Peyer's patch (tissue), 4 donors: ENCODE measurements at regions not wholly inside any gene's neighbourhood (a gene's known extent, or its start where the extent isn't known, plus 50 kb on each side); places are given as distances from the start of the nearest gene placed in this dataset.

Experiments
- DNase-seq, 3 donors: peaks; one replicate each; pipeline ENCODE4 v3.0.0-alpha.2; 2017 to 2019
- H3K27ac ChIP-seq, 4 donors: fragments of 200-600 bp; sonication (generic); one replicate each; pipeline ENCODE4 v1.5.1; 2016 to 2019
- H3K27me3 ChIP-seq, 2 donors: fragments of 200-600 bp; sonication (generic); one replicate each; pipeline ENCODE4 v1.5.1; 2019
- H3K36me3 ChIP-seq, 3 donors: fragments of 200-600 bp; sonication (generic); one replicate each; pipeline ENCODE4 v1.5.1; 2016 to 2019
- H3K4me1 ChIP-seq, 4 donors: fragments of 200-600 bp; sonication (generic); one replicate each; pipeline ENCODE4 v1.5.1; 2016 to 2019
- H3K4me3 ChIP-seq, 4 donors: fragments of 200-600 bp; sonication (generic); 1 replicate in 3 of 4; 2 replicates in 1 of 4; pipeline ENCODE4 v1.5.1; 2016 to 2019; ENCODE audit warnings: mild to moderate bottlenecking in 1 of 4
- H3K9me3 ChIP-seq, 4 donors: fragments of 200-600 bp; sonication (generic); one replicate each; pipeline ENCODE4 v1.5.1; 2016 to 2019; ENCODE audit warnings: mild to moderate bottlenecking in 1 of 4
- CTCF ChIP-seq, 6 experiments: fragments of 450-650 bp in 4 of 6; fragments of 200-600 bp in 2 of 6; sonication (generic) in 1 of 6; IDR thresholded peaks; one replicate each; pipeline ENCODE4 v1.5.1; 2017 to 2019; ENCODE audit warnings: antibody characterized with exemption in 6 of 6, mild to moderate bottlenecking in 3 of 6, moderate library complexity in 1 of 6
- POLR2A ChIP-seq, 2 donors: fragments of 450-650 bp; IDR thresholded peaks; one replicate each; pipeline ENCODE4 v1.5.1; 2017; ENCODE audit warnings: antibody characterized with exemption in 2 of 2, mild to moderate bottlenecking in 2 of 2, moderate library complexity in 2 of 2

DNA sequence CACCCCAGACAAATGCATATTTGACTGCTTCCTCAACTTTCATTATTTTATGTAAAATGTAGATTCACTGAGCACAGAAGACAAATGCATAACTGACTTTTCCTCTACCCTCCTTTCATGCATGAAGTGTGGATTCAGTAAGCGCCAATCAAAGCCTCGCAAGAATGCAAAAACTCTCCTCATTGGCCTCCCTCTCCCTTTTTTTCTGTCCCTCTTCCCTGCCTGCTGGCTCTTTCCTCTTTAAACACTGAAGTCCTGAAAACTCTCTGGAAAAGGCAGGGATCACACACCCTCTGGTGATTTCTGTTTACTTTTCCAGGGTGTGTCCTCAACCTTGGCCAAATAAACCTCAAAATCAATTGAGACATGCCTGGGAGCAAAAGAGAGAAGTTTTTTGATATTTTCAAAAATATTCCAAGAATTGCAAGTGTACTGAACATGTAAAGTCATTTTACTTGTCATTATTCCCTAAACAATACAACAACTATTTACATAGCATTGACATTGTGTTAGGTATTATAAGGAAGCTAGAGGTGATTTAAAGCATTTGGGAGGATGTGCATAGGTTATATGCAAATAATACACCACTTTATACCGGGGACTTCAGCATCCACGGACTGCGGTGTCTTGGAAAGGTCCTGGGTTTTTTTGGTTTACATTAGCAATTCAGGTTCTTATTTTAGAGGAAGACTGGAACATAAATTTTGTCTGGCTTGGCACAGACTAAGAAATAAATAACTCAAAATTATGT is 71.4 kb downstream of the SEC61G start:
- no peaks in the 10 kb centered on the region for H3K9me3 ChIP-seq
- no peak overlapping the region for H3K27ac ChIP-seq
- TF ChIP-seq CTCF (IDR thresholded peaks at IDR 0.05): no peak
- TF ChIP-seq POLR2A (IDR thresholded peaks at IDR 0.05): no peak
- no peak overlapping the region for H3K4me3 ChIP-seq
- DNase-seq: no peak
- no peaks in the 10 kb centered on the region for H3K27me3 ChIP-seq
- no peaks in the 10 kb centered on the region for H3K36me3 ChIP-seq
- H3K4me1 ChIP-seq: no peaks in the 10 kb centered on the region

DNA sequence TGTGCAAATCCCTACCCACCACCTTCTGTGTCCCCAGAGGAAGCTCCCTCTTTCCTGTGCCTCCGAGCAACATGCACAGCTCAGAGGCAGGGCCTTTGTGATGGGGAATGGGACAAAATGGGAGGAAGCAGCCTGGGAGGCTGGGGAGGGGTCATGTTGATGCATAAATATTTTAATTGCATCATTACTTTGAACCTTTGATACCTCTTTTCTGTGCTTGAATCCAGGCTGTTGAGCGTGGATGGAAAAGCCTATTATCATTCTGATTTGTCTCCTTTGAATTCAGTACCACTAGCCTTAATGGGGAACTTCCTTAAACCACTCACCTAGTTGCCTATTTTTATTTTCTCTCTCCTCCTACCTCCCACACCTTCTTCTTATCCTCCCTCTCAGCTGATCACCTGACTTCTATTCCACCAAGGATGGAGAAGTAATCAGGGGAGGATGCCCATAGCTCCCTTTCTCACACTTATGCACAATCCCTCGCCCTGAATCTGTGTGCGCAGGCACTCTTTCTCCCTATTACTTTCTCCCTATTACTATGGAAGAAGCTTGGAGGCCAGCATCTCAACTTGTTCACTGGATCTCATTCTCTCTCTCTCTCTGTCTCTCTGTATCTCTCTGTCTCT is 78.5 kb downstream of the SEC61G start:
- no peaks in the 10 kb centered on the region for H3K9me3 ChIP-seq
- no peaks in the 10 kb centered on the region for H3K36me3 ChIP-seq
- no peak overlapping the region for H3K4me3 ChIP-seq
- no peaks in the 10 kb centered on the region for H3K4me1 ChIP-seq
- no peaks in the 10 kb centered on the region for H3K27me3 ChIP-seq
- TF ChIP-seq CTCF (IDR thresholded peaks at IDR 0.05): no peak
- DNase-seq: no peak
- H3K27ac ChIP-seq: no peak overlapping the region

GRCh38 chr7:54679490-54679817 is 79.6 kb downstream of the SEC61G start:
- TF ChIP-seq POLR2A (IDR thresholded peaks at IDR 0.05): no peak
- TF ChIP-seq CTCF (IDR thresholded peaks at IDR 0.05): no peak
- Histone ChIP-seq H3K4me1 (no peaks in the 10 kb centered on the region), H3K9me3 (no peaks in the 10 kb centered on the region), H3K4me3 (no peak overlapping the region), H3K36me3 (no peaks in the 10 kb centered on the region), H3K27ac (no peak overlapping the region), H3K27me3 (no peaks in the 10 kb centered on the region)
- no peak for DNase-seq

GRCh38 chr7:54678763-54679489 is 80.1 kb downstream of the SEC61G start:
- no peaks in the 10 kb centered on the region for H3K4me1 ChIP-seq
- DNase-seq: no peak
- H3K9me3 ChIP-seq: no peaks in the 10 kb centered on the region
- TF ChIP-seq POLR2A (IDR thresholded peaks at IDR 0.05) (no peak), CTCF (IDR thresholded peaks at IDR 0.05) (no peak)
- no peaks in the 10 kb centered on the region for H3K27me3 ChIP-seq
- H3K4me3 ChIP-seq: no peak overlapping the region
- H3K36me3 ChIP-seq: no peaks in the 10 kb centered on the region
- no peak overlapping the region for H3K27ac ChIP-seq

DNA sequence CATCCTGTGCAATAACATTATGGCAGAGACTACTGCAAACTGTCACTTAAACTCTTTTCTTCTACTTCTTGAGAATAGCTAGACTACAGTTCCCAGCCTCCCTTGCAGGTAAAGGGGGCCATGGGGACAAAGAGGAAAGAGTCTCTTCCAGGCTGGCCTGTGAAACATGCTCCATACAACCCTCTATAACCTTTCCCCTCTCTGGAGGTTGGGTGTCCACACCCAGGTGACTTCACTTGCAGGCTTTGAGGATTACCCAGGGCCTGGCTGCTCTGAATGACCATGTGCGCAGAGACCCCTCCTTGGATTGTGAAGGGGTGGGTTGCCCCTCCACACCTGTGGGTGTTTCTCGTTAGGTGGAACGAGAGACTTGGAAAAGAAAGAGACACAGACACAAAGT is 84.1 kb downstream of the SEC61G start:
- TF ChIP-seq CTCF (IDR thresholded peaks at IDR 0.05): no peak
- TF ChIP-seq POLR2A (IDR thresholded peaks at IDR 0.05): no peak

More for the DNA sequence above, 84.1 kb downstream of the SEC61G start:
- Histone ChIP-seq H3K27me3 (no peaks in the 10 kb centered on the region), H3K9me3 (no peaks in the 10 kb centered on the region), H3K4me3 (no peak overlapping the region), H3K36me3 (no peaks in the 10 kb centered on the region), H3K4me1 (no peaks in the 10 kb centered on the region), H3K27ac (no peak overlapping the region)
- DNase-seq: no peak
